GM12873 (cell line): ENCODE measurements at regions not wholly inside any gene's neighbourhood (a gene's known extent, or its start where the extent isn't known, plus 50 kb on each side); places are given as distances from the start of the nearest gene placed in this dataset.

Source experiments
- TF ChIP-seq, protein P1 (sequence below): IDR thresholded peaks from 2 replicates; pipeline ENCODE4 v1.5.1; 2012; ENCODE audit warnings: low read depth, mild to moderate bottlenecking, moderate library complexity, low read length, control low read depth; ENCODE audit not compliant: insufficient read depth; ENCODE audit errors: missing control alignments

DNA sequence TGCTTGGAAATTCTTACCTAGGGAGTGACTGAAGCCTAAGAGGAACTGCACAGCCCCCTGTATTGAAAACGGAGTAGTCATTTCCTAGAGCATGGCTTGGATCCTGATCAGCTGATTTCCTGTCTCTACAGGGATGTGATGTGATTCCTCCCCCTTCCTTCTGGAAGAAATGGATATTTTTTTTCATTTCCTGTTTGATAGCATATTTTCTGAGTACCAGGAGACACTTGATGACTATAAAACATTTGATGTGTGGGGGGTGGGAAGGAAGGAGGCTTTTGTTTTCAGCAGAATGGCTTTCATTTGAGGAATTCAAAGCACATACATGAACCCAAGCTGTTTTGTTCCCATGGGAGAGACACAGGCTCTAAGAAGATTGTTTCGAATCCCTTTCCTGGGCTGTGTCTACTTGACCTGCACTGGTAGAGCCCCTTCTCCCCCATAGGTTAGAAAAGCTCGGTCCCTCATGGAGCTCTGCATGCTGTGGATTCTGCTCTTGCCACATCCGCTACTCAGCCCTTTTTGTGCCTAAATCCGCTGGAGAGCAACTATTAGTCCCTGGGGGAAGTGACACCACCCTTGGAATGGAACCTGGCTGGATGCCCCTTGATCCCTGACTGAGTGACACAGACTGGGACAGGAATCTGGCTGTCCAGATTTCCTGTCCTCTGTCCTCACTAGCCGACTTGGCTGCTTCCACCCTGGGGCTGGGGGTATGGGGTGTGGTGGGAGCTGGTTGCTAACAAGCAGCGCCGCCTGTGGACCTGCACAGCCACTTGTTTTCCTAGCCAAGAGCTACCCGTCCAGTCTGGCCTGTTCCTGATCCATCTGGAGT lies 71.8 kb upstream of the MACF1 start:
- TF ChIP-seq, protein P1, sequence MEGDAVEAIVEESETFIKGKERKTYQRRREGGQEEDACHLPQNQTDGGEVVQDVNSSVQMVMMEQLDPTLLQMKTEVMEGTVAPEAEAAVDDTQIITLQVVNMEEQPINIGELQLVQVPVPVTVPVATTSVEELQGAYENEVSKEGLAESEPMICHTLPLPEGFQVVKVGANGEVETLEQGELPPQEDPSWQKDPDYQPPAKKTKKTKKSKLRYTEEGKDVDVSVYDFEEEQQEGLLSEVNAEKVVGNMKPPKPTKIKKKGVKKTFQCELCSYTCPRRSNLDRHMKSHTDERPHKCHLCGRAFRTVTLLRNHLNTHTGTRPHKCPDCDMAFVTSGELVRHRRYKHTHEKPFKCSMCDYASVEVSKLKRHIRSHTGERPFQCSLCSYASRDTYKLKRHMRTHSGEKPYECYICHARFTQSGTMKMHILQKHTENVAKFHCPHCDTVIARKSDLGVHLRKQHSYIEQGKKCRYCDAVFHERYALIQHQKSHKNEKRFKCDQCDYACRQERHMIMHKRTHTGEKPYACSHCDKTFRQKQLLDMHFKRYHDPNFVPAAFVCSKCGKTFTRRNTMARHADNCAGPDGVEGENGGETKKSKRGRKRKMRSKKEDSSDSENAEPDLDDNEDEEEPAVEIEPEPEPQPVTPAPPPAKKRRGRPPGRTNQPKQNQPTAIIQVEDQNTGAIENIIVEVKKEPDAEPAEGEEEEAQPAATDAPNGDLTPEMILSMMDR: no peak

DNA sequence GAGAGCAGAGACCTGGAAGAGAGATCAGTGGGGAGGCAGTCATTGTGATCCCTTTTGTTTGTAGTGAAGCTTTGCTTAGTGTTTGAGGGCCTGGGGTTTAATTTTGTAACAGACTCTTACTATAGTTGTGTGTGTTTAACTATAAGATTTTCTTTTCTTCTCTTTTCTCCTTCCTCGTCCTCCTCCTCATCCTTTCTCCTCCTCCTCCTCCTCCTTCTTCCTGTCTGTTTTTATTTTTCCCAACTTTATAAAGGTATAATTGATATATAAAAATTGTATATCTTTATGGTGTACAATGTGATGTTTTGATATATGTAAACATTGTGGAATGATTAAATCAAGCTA lies 71.2 kb upstream of the MACF1 start:
- TF ChIP-seq, protein P1: no peak

DNA sequence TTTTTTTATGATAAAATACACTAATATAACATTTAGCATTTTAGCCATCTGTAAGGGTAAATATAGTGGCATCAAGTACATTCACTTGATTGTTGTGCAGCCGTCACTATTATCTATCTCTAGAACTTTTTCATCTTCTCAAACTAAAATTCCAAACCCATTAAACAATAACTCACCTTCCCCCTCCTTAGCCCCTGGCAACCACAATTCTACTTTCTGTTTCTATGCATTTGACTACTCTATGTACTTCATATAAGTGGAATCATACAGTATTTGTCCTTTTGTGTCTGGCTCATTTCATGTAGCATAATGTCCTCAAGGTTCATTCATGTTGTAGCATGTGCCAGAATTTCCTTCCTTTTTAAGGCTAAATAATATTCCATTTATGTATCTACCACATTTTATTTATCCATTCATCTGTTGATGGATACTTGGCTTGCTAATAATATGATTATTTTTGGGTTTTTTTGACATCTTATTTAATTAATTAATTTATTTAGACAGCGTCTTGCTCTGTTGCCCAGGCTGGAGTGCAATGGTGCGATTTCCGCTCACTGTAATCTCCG lies 69.6 kb upstream of the MACF1 start:
- TF ChIP-seq, protein P1: no peak

DNA sequence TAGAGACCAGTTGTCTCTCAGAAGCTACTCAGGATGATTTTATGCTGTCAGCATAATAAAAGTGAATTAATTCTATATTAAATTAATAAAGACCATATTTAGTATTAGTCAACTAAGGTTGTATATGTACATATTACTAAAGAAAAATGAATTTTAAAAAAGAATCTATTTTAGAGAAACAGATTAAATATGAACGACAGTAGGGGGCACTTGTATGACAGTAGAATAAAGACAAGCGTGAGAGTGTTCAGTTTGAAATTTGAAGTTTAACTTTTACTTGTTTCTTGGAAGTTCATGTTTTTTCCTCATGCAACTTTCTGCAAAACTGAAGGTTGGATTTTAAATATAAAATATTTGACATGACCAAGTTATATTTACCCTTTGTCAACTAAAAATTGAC lies 67.9 kb upstream of the MACF1 start:
- TF ChIP-seq, protein P1: no peak

DNA sequence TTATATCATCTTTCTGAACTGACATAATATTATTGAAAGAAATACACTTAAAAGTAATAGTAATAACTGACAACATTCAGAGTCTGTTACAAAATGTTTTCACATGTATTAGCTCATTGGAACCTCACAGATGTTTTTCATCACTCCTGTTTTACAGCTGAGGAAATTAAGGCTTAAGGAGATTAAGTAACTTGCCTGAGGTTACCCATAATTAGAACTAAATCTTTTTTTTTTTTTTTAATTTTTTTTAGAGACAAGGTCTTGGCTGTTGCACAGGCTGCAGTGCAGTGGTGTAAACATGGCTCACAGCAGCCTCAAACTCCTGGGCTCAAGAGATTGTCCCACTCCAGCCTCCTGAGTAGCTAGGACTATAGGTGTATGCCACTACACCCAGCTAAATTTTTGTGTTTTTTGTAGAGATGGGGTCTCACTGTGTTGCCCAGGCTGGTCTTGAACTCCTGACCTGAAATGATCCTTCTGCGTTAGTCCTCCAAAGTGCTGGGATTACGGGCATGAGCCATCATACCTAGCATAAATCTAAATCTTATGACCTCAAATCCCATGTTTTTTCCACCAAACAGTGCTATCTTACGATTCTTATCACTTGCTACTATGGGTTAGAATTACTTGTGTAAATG lies 64.7 kb upstream of the MACF1 start:
- TF ChIP-seq, protein P1: no peak

DNA sequence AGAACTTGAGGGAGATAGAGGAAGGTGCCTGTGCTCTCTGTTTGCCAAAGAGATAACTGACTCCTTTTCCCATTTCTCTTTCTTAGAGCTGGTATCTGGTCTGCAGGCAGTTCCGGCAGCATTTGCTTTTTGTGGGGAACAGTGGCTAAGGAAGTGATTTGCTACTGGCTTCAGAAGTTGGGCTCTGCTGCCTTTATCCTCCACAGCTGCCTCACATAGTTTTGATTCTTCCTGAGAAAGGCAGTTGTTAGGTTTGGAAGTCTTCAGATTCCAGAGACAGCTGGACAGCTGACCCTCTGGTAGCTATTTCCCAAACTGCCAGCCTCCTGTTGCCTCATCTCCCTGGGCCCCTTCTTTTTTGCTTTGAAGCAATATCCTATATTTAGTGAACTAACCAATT lies 62.6 kb upstream of the MACF1 start:
- TF ChIP-seq, protein P1: no peak

DNA sequence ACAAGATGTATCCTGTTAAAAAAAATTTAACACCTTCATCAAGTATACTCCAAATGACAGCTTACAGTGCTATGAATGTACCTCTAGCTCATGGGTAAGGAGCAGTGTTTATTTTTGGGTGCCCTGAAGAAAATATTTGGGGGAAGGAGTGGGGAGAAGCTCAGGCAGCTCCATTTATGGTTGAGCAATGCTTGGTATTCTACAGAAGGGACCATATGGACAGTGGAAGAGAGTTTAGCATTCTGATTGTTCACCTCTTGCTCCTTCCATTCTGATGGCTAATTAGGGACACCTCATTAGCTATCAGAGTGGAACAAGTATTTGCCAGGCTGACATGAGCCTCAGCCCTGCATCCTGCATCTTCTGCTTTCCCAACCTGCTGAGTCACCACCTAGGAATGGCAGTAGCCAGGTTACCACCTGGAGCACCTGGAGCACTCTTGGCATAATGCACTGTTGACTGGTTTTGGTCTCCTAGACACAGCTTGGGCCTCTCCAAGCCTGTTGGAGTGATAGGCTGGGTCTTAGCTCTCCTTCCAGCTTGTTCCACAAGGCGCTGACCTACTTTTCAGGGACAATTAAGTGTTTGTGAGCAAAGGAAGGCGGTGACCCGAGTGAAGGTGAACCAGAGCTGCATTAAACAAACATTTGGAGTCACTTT lies 62.0 kb upstream of the MACF1 start:
- TF ChIP-seq, protein P1: no peak
